Ishikawa (cell line): ENCODE measurements at regions not wholly inside any gene's neighbourhood (a gene's known extent, or its start where the extent isn't known, plus 50 kb on each side); places are given as distances from the start of the nearest gene placed in this dataset.

ENCODE experiments used
- CEBPB ChIP-seq: IDR thresholded peaks from 2 replicates; pipeline ENCODE4 v1.6.1; 2012
- CREB1 ChIP-seq: IDR thresholded peaks from 2 replicates; pipeline ENCODE4 v1.6.1; 2012; ENCODE audit warnings: low read depth
- EGR1 ChIP-seq: IDR thresholded peaks from 2 replicates; pipeline ENCODE4 v1.6.1; 2012
- EP300 ChIP-seq: IDR thresholded peaks from 2 replicates; pipeline ENCODE4 v1.6.1; 2012; ENCODE audit warnings: borderline replicate concordance
- FOXM1 ChIP-seq: IDR thresholded peaks from 2 replicates; pipeline ENCODE4 v1.6.1; 2012; ENCODE audit warnings: low read depth, borderline replicate concordance
- MAX ChIP-seq: IDR thresholded peaks from 2 replicates; pipeline ENCODE4 v1.6.1; 2012
- NFIC ChIP-seq: IDR thresholded peaks from 2 replicates; pipeline ENCODE4 v1.6.1; 2012
- RAD21 ChIP-seq: IDR thresholded peaks from 2 replicates; pipeline ENCODE4 v1.6.1; 2012; ENCODE audit warnings: low read depth
- TAF1 ChIP-seq: IDR thresholded peaks from 2 replicates; pipeline ENCODE4 v1.6.1; 2012; ENCODE audit warnings: low read depth, mild to moderate bottlenecking
- TCF12 ChIP-seq: IDR thresholded peaks from 2 replicates; pipeline ENCODE4 v1.6.1; 2012; ENCODE audit warnings: low read depth
- TEAD4 ChIP-seq: IDR thresholded peaks from 2 replicates; pipeline ENCODE4 v1.6.1; 2012
- USF1 ChIP-seq: IDR thresholded peaks from 2 replicates; pipeline ENCODE4 v1.6.1; 2012
- YY1 ChIP-seq: IDR thresholded peaks from 2 replicates; pipeline ENCODE4 v1.6.1; 2012; ENCODE audit warnings: low read depth
- ZBTB7A ChIP-seq: IDR thresholded peaks from 2 replicates; pipeline ENCODE4 v1.6.1; 2012; ENCODE audit warnings: low read depth
- TF ChIP-seq, protein P1 (sequence below): IDR thresholded peaks from 2 replicates; pipeline ENCODE4 v1.6.1; 2012; ENCODE audit warnings: low read depth, mild to moderate bottlenecking

DNA sequence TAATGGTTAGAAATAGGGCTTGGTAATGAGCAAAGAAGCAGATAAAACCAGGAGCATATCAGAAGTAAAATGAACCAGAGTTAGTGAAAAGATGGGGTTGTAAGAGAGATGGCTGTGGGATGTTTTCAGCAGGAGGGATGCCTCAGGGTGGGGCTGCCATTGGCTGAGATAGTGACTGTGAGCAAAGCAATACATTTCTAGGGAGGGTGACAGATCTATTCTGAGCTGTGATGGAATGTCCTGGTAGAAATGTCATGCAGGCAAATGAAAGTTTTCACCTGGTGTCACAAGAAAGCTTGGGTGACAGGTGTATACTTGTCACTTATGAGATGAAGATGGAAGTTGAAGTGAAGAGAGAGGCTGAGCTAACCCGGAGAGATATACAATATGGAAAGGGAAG, 435.9 kb downstream of the TNS3 start:
- TF ChIP-seq EP300 (no peak), TAF1 (no peak), ZBTB7A (no peak), TEAD4 (no peak), TCF12 (no peak), NFIC (no peak), FOXM1 (no peak), RAD21 (no peak), CEBPB (no peak), CREB1 (no peak), YY1 (no peak), USF1 (no peak), EGR1 (no peak)
- TF ChIP-seq, protein P1, sequence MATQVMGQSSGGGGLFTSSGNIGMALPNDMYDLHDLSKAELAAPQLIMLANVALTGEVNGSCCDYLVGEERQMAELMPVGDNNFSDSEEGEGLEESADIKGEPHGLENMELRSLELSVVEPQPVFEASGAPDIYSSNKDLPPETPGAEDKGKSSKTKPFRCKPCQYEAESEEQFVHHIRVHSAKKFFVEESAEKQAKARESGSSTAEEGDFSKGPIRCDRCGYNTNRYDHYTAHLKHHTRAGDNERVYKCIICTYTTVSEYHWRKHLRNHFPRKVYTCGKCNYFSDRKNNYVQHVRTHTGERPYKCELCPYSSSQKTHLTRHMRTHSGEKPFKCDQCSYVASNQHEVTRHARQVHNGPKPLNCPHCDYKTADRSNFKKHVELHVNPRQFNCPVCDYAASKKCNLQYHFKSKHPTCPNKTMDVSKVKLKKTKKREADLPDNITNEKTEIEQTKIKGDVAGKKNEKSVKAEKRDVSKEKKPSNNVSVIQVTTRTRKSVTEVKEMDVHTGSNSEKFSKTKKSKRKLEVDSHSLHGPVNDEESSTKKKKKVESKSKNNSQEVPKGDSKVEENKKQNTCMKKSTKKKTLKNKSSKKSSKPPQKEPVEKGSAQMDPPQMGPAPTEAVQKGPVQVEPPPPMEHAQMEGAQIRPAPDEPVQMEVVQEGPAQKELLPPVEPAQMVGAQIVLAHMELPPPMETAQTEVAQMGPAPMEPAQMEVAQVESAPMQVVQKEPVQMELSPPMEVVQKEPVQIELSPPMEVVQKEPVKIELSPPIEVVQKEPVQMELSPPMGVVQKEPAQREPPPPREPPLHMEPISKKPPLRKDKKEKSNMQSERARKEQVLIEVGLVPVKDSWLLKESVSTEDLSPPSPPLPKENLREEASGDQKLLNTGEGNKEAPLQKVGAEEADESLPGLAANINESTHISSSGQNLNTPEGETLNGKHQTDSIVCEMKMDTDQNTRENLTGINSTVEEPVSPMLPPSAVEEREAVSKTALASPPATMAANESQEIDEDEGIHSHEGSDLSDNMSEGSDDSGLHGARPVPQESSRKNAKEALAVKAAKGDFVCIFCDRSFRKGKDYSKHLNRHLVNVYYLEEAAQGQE, result no peak

DNA sequence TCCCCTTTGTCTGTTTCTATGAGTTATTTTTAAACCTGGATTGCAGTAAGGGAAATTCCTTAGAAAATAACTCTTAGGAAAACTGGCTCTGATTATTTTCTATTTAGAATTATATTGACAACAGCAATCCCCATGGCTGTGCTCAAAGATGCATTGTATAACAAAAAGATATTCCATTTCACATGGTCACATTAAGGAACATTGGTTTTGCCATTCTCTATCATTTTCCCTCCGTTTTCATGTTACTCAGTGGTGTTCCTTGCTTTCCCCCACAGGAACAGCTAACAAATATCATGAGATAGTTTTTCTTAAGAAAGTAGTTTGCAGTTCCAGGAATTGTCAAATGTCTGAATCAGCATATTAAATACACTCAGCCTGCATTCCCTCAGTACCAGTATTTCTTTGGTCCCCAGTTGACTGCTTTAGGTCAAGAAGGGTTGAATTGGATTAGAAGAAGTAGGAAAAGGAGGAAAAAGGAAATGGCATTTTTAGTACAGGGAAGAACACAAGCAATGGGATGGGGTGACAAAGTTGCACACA, 436.7 kb downstream of the TNS3 start:
- no peak for TF ChIP-seq TAF1

DNA sequence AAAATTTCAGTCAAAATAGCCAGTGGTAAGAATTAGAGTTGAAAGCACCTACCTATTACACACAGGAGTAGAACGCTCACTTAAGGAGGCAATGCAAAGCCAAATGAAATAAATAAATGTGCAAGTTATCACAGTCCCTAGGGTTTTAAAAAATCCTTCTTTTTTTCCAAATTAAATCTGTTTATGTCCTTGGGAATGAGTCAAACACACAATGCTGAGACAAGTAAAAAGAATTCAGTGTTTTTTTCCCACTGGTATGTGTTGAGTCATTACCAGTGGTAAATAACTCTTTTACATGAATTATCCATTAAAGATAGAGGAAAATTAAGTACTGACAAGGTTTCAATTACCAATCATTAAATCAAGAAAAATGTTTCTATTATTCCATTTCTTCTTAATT, 438.6 kb downstream of the TNS3 start:
- no peak for TF ChIP-seq EGR1
- no peak for TF ChIP-seq CEBPB
- TF ChIP-seq RAD21, result no peak
- TF ChIP-seq TAF1, result no peak
- no peak for TF ChIP-seq NFIC
- TF ChIP-seq, protein P1, result no peak
- no peak for TF ChIP-seq USF1
- no peak for TF ChIP-seq TEAD4
- no peak for TF ChIP-seq CREB1
- TF ChIP-seq FOXM1, result no peak
- no peak for TF ChIP-seq MAX
- TF ChIP-seq YY1, result no peak
- TF ChIP-seq ZBTB7A, result no peak
- no peak for TF ChIP-seq TCF12
- TF ChIP-seq EP300, result no peak

DNA sequence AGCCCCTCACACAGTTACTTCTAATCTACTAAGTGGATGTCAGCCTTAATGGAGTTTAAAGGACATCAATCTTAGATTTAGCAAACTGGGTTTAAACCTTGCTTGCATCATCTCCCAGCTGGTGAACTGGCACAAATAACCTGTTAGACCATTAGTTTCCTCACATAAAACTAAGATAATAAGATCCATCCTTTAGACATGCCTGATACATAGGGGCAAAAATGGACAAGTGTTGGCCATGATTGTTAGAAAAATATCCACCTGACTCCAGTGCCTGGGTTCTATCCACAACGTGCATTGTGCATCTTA, 439.1 kb downstream of the TNS3 start:
- TF ChIP-seq TAF1 (no peak), FOXM1 (no peak), RAD21 (no peak), TCF12 (no peak), EGR1 (no peak), ZBTB7A (no peak), NFIC (no peak), YY1 (no peak), EP300 (no peak), CEBPB (no peak), MAX (no peak), USF1 (no peak), CREB1 (no peak), TEAD4 (no peak)
- TF ChIP-seq, protein P1, result no peak
